Stimulated activated CD8-positive, alpha-beta memory T cell treated with anti-CD3 and anti-CD28 coated beads, Interleukin-12 subunit alpha, Interleukin-12 subunit beta, amount 100 ng/mL, for 1 hour (primary cell): ENCODE measurements at regions not wholly inside any gene's neighbourhood (a gene's known extent, or its start where the extent isn't known, plus 50 kb on each side); places are given as distances from the start of the nearest gene placed in this dataset.

Experiments
- DNase-seq: peaks from one replicate; pipeline ENCODE4 v3.0.0-alpha.2; 2020; ENCODE audit warnings: low read depth

- no peak for DNase-seq
Measured at GRCh38 chr12:125193376-125194152, 128.3 kb downstream of the AACS start.

GRCh38 chr12:125194163-125194773 is 129.0 kb downstream of the AACS start:
- DNase-seq = no peak

GRCh38 chr12:125194987-125195386 is 129.8 kb downstream of the AACS start:
- DNase-seq = no peak

GRCh38 chr12:125197326-125197725 is 132.1 kb downstream of the AACS start:
- DNase-seq = no peak

GRCh38 chr12:125198652-125199051 is 133.4 kb downstream of the AACS start:
- no peak for DNase-seq

- DNase-seq = no peak
Measured at GRCh38 chr12:125201090-125201489, 135.9 kb downstream of the AACS start.

GRCh38 chr12:125201940-125202339 is 136.7 kb downstream of the AACS start:
- DNase-seq = no peak

- no peak for DNase-seq
Measured at GRCh38 chr12:125202421-125202820, 137.2 kb downstream of the AACS start.

- no peak for DNase-seq
Measured at GRCh38 chr12:125203145-125203765, 138.0 kb downstream of the AACS start.

- no peak for DNase-seq
Measured at GRCh38 chr12:125205386-125205785, 140.2 kb downstream of the AACS start.

- no peak for DNase-seq
Measured at GRCh38 chr12:125206711-125207110, 141.5 kb downstream of the AACS start.

- DNase-seq = no peak
Measured at GRCh38 chr12:125208334-125208733, 143.1 kb downstream of the AACS start.

GRCh38 chr12:125208942-125209341 is 143.7 kb downstream of the AACS start:
- no peak for DNase-seq

GRCh38 chr12:125210104-125210755 is 145.0 kb downstream of the AACS start:
- no peak for DNase-seq

GRCh38 chr12:125211464-125211863 is 146.2 kb downstream of the AACS start:
- no peak for DNase-seq

- no peak for DNase-seq
Measured at GRCh38 chr12:125214289-125214688, 149.1 kb downstream of the AACS start.

GRCh38 chr12:125216756-125217155 is 151.5 kb downstream of the AACS start:
- DNase-seq = no peak

- DNase-seq = no peak
Measured at GRCh38 chr12:125217308-125217707, 152.1 kb downstream of the AACS start.

GRCh38 chr12:125218952-125219351 is 153.7 kb downstream of the AACS start:
- no peak for DNase-seq

- DNase-seq = no peak
Measured at GRCh38 chr12:125220404-125221273, 155.4 kb downstream of the AACS start.

- DNase-seq = no peak
Measured at GRCh38 chr12:125221602-125222001, 156.4 kb downstream of the AACS start.

GRCh38 chr12:125222876-125223275 is 157.6 kb downstream of the AACS start:
- DNase-seq = no peak
